HEK293 (cell line): ENCODE measurements at regions not wholly inside any gene's neighbourhood (a gene's known extent, or its start where the extent isn't known, plus 50 kb on each side); places are given as distances from the start of the nearest gene placed in this dataset.

Experiments
- CTCF ChIA-PET: fragments of 350-600 bp; formaldehyde crosslinking; extraction: SDS; loops from one replicate; lab custom pipeline; 2021; ENCODE audit warnings: antibody characterized with exemption; lab: Yijun Ruan, JAX
- POLR2A ChIA-PET: fragments of 300-600 bp; formaldehyde crosslinking; extraction: SDS; loops from one replicate; lab custom pipeline; 2020; ENCODE audit warnings: antibody characterized with exemption, inconsistent platforms; lab: Yijun Ruan, JAX
- H3K27ac ChIP-seq: fragments of 200-500 bp; sonication (Bioruptor generic); 2 replicates; pipeline ENCODE4 v1.5.1; 2014; ENCODE audit warnings: low read depth, low read length, control low read depth, inconsistent platforms; ENCODE audit errors: extremely low read depth
- H3K36me3 ChIP-seq, 2 experiments: fragments of 200-500 bp in 1 of 2; sonication (Bioruptor generic) in 1 of 2; 1 replicate in 1 of 2; 2 replicates in 1 of 2; pipeline ENCODE4 v1.5.1; 2014 to 2017; ENCODE audit warnings: inconsistent platforms in 2 of 2, low read length in 2 of 2; ENCODE audit not compliant: control insufficient read depth in 2 of 2, insufficient read depth in 1 of 2
- H3K4me1 ChIP-seq: fragments of 200-500 bp; sonication (Bioruptor generic); 2 replicates; pipeline ENCODE4 v1.5.1; 2014; ENCODE audit warnings: mild to moderate bottlenecking, low read length, inconsistent platforms; ENCODE audit not compliant: control insufficient read depth, insufficient read depth
- H3K4me3 ChIP-seq: 2 replicates; pipeline ENCODE4 v1.5.1; 2011; ENCODE audit warnings: low read depth, mild to moderate bottlenecking, control low read depth, low read length, moderate library complexity
- H3K9me3 ChIP-seq: fragments of 200-500 bp; sonication (Bioruptor generic); 2 replicates; pipeline ENCODE4 v1.5.1; 2014; ENCODE audit warnings: low read depth, low read length, inconsistent platforms; ENCODE audit not compliant: control insufficient read depth, insufficient read depth
- BCL11B ChIP-seq: fragments of 450-650 bp; formaldehyde crosslinking; IDR thresholded peaks from 2 replicates; pipeline ENCODE4 v1.5.1; 2016; ENCODE audit warnings: low read depth, missing biosample characterization, missing genetic modification characterization
- KLF1 ChIP-seq: fragments of 450-650 bp; formaldehyde crosslinking; IDR thresholded peaks from 2 replicates; pipeline ENCODE4 v1.5.1; 2016; ENCODE audit warnings: missing biosample characterization, missing genetic modification characterization
- PRDM2 ChIP-seq: fragments of 450-650 bp; formaldehyde crosslinking; IDR thresholded peaks from 2 replicates; pipeline ENCODE4 v1.5.1; 2016; ENCODE audit warnings: missing biosample characterization, missing genetic modification characterization, borderline replicate concordance
- RBAK ChIP-seq: fragments of 450-650 bp; formaldehyde crosslinking; IDR thresholded peaks from 2 replicates; pipeline ENCODE4 v1.5.1; 2016; ENCODE audit warnings: missing biosample characterization, missing genetic modification characterization
- TSHZ1 ChIP-seq: fragments of 450-650 bp; formaldehyde crosslinking; IDR thresholded peaks from 2 replicates; pipeline ENCODE4 v1.5.1; 2016; ENCODE audit warnings: missing biosample characterization, missing genetic modification characterization, borderline replicate concordance
- ZBTB44 ChIP-seq: fragments of 450-650 bp; IDR thresholded peaks from 2 replicates; pipeline ENCODE4 v1.5.1; 2018; ENCODE audit warnings: missing biosample characterization, mild to moderate bottlenecking, missing genetic modification characterization
- ZFP3 ChIP-seq: fragments of 450-650 bp; formaldehyde crosslinking; IDR thresholded peaks from 2 replicates; pipeline ENCODE4 v1.5.1; 2016; ENCODE audit warnings: low read depth, missing biosample characterization, missing genetic modification characterization
- ZNF202 ChIP-seq: fragments of 450-650 bp; formaldehyde crosslinking; IDR thresholded peaks from 2 replicates; pipeline ENCODE4 v1.5.1; 2016; ENCODE audit warnings: missing biosample characterization, missing genetic modification characterization, borderline replicate concordance
- ZNF292 ChIP-seq: fragments of 450-650 bp; formaldehyde crosslinking; IDR thresholded peaks from 2 replicates; pipeline ENCODE4 v1.5.1; 2016; ENCODE audit warnings: low read depth, missing biosample characterization, missing genetic modification characterization, borderline replicate concordance
- ZNF449 ChIP-seq: fragments of 450-650 bp; formaldehyde crosslinking; IDR thresholded peaks from 2 replicates; pipeline ENCODE4 v1.5.1; 2017; ENCODE audit warnings: missing biosample characterization, mild to moderate bottlenecking, missing genetic modification characterization, moderate library complexity
- ZNF561 ChIP-seq: fragments of 450-650 bp; IDR thresholded peaks from 2 replicates; pipeline ENCODE4 v1.5.1; 2018; ENCODE audit warnings: missing biosample characterization, missing genetic modification characterization, borderline replicate concordance
- ZNF580 ChIP-seq: fragments of 450-650 bp; formaldehyde crosslinking; IDR thresholded peaks from 2 replicates; pipeline ENCODE4 v1.5.1; 2016; ENCODE audit warnings: missing biosample characterization, missing genetic modification characterization
- ZNF610 ChIP-seq: fragments of 450-650 bp; formaldehyde crosslinking; IDR thresholded peaks from 2 replicates; pipeline ENCODE4 v1.5.1; 2016; ENCODE audit warnings: missing biosample characterization, missing genetic modification characterization, borderline replicate concordance
- ZNF707 ChIP-seq: fragments of 450-650 bp; formaldehyde crosslinking; IDR thresholded peaks from 2 replicates; pipeline ENCODE4 v1.5.1; 2016; ENCODE audit warnings: missing biosample characterization, missing genetic modification characterization
- ZNF747 ChIP-seq: fragments of 450-650 bp; formaldehyde crosslinking; IDR thresholded peaks from 2 replicates; pipeline ENCODE4 v1.5.1; 2016; ENCODE audit warnings: missing biosample characterization, missing genetic modification characterization
- ZNF76 ChIP-seq: fragments of 450-650 bp; formaldehyde crosslinking; IDR thresholded peaks from 2 replicates; pipeline ENCODE4; 2016; ENCODE audit warnings: low read depth, missing biosample characterization, missing genetic modification characterization, borderline replicate concordance
- ZNF777 ChIP-seq: fragments of 450-650 bp; formaldehyde crosslinking; IDR thresholded peaks from 2 replicates; pipeline ENCODE4 v1.5.1; 2017; ENCODE audit warnings: missing biosample characterization, missing genetic modification characterization, borderline replicate concordance
- ZNF785 ChIP-seq: fragments of 450-650 bp; formaldehyde crosslinking; IDR thresholded peaks from 2 replicates; pipeline ENCODE4 v1.5.1; 2016; ENCODE audit warnings: missing biosample characterization, missing genetic modification characterization
- ZSCAN23 ChIP-seq: fragments of 450-650 bp; formaldehyde crosslinking; IDR thresholded peaks from 2 replicates; pipeline ENCODE4 v1.5.1; 2016; ENCODE audit warnings: missing biosample characterization, missing genetic modification characterization

GRCh38 chr10:91135113-91135512 lies 85.3 kb upstream of the PCGF5 start:
- no peaks in the 10 kb centered on the region for H3K9me3 ChIP-seq
- no peaks in the 10 kb centered on the region for H3K36me3 ChIP-seq
- ChIA-PET CTCF (no interaction called here), POLR2A (no interaction called here)
- TF ChIP-seq ZBTB44 (tag by site-specific recombination): no peak
- no peak for TF ChIP-seq ZSCAN23
- TF ChIP-seq ZNF777 (tag by site-specific recombination): no peak
- no peak for TF ChIP-seq ZNF202 (tag by site-specific recombination)
- TF ChIP-seq ZNF580 (tag by site-specific recombination): no peak
- TF ChIP-seq BCL11B (tag by site-specific recombination): no peak
- TF ChIP-seq ZFP3: no peak
- no peak for TF ChIP-seq ZNF707 (tag by site-specific recombination)
- H3K27ac ChIP-seq: no peak overlapping the region
- peaks cover 6% of the 10 kb centered on the region for H3K4me1 ChIP-seq
- no peak overlapping the region for H3K4me3 ChIP-seq

GRCh38 chr10:91137011-91137643 lies 83.3 kb upstream of the PCGF5 start:
- Histone ChIP-seq H3K4me1 (peaks cover 9% of the 10 kb centered on the region), H3K9me3 (no peaks in the 10 kb centered on the region), H3K27ac (no peak overlapping the region), H3K4me3 (no peak overlapping the region), H3K36me3 (no peaks in the 10 kb centered on the region)
- ChIA-PET CTCF (interaction anchor here (0.6 to 0.7 kb wide), 2 partner anchors 66 to 143 kb away, joined by 3 to 5 read pairs; no protein-coding TSS in a partner anchor), POLR2A (no interaction called here)
- TF ChIP-seq ZNF76 (tag by site-specific recombination): no peak
- no peak for TF ChIP-seq ZFP3
- TF ChIP-seq ZNF561 (tag by site-specific recombination): no peak
- no peak for TF ChIP-seq KLF1 (tag by site-specific recombination)
- no peak for TF ChIP-seq TSHZ1
- TF ChIP-seq ZNF292 (tag by site-specific recombination): no peak
- TF ChIP-seq ZNF610 (tag by site-specific recombination): no peak
- no peak for TF ChIP-seq PRDM2 (tag by site-specific recombination)
- no peak for TF ChIP-seq ZNF449 (tag by site-specific recombination)
- TF ChIP-seq RBAK (tag by site-specific recombination): no peak
- TF ChIP-seq ZNF785 (tag by site-specific recombination): no peak
- no peak for TF ChIP-seq ZNF747 (tag by site-specific recombination)
